GM21529 (cell line): ENCODE measurements at regions not wholly inside any gene's neighbourhood (a gene's known extent, or its start where the extent isn't known, plus 50 kb on each side); places are given as distances from the start of the nearest gene placed in this dataset.
"Not testable (repeated sequence)": the region's sequence is repeated elsewhere in the genome, so short reads cannot be mapped to it uniquely, and the experiment has no call there.

Experiments used
- ATAC-seq: cut with Tn5 transposase; IDR thresholded peaks from one replicate; pipeline ENCODE4 v1.9.1; 2021; ENCODE audit not compliant: unreplicated experiment

GRCh38 chr15:94838281-94838680, 606.9 kb downstream of the MCTP2 start:
- ATAC-seq, result no peak

- no peak for ATAC-seq
Observed at GRCh38 chr15:94840794-94841783, 609.7 kb downstream of the MCTP2 start.

DNA sequence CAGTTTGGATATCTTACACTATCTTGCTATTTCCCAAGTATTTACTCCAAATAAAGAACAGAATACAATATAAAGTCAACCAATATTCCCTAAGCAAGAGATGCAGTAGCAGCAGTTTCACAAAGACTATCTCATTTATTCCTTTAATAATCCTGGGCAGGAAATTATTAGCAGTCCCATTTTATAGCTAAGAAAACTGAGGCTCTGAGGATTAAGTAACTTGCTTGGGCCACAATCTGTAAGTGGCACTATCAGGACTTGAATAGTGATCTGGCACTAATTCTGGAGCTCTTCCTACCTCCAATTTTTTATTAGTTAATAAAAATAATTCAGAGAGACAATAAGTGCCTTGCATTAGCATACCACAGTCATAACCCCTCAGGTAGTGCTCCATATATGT, 611.7 kb downstream of the MCTP2 start:
- no peak for ATAC-seq

- no peak for ATAC-seq
Observed at GRCh38 chr15:94844198-94844537, 612.8 kb downstream of the MCTP2 start.

DNA sequence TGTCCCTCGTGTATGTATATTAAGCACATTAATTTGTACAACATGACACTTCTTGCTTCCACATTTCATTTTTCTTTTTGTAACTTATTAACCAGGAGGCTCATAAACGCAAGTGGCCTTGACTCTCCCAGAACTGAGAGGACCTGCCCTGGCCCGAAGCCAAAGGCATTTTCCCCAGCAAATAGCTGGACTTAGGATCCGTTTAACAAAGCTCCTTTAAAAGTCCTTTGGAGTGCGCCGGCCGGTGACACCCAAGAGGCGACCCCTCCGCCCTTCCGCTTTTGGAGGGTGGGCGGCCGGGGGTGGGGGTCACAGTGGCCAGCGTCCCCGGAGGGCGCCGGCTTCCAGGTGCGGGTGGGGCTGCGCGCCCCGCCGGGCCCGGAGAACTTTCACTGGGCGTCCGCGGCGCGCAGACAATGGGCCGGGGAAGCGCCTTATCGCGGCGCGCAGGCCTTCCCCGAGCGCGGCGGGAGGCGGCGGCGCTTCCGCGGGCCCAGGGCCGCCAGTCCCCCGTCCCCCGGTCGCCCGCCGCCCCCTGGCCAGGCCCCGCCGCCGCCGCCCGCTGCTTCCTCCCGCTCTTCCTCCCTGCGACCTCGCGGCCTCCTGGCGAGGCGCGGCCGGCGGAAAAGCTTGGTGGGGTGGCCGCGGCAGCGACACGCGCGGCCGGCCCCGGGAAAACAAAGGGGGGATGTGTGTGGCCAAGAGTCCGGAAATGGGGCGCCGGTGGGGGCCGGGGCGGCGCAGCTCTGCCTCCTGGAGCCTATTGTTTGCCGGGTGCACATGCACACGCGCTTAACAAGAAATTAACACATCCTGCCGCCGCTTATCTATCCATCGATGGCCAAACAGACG, 613.4 kb downstream of the MCTP2 start:
- ATAC-seq, result no peak

- ATAC-seq, result no peak
Observed at GRCh38 chr15:94845390-94845716, 614.0 kb downstream of the MCTP2 start.

DNA sequence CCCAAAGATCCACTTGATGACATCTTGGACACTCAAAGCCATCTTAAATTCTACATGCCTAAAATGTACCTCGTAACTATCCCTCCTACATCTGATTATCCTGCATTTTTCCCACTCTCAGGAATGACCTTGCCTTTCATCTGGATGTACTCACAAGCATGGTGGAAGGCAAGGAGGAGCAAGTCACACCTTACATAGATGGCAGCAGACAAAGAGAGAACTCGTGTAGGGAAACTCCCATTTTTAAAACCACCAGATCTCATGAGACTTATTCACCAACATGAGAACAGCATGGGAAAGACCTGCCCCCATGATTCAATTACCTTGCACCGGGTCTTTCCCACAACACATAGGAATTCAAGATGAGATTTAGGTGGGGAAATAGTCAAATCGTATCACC, 616.0 kb downstream of the MCTP2 start:
- no peak for ATAC-seq

DNA sequence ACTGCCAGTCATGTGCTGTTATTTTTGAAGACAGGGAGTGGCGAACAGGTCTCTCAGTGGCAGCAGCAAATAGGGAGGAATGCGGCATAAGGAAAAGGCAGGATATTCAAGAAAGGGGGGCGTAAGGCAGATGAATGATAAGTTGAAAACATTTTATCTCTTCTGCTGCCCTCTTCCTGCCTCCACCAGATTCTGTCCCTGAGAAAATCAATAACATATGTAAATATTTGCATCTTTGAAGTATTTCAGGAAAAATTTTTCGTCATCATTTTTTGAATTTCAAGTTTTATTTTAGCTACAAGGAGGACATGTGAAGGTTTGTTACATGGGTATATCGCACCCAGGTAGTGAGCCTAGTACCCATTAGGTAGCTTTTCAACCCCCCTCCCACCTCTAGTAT, 616.7 kb downstream of the MCTP2 start:
- no peak for ATAC-seq

- ATAC-seq, result no peak
Observed at GRCh38 chr15:94855018-94855408, 623.7 kb downstream of the MCTP2 start.

DNA sequence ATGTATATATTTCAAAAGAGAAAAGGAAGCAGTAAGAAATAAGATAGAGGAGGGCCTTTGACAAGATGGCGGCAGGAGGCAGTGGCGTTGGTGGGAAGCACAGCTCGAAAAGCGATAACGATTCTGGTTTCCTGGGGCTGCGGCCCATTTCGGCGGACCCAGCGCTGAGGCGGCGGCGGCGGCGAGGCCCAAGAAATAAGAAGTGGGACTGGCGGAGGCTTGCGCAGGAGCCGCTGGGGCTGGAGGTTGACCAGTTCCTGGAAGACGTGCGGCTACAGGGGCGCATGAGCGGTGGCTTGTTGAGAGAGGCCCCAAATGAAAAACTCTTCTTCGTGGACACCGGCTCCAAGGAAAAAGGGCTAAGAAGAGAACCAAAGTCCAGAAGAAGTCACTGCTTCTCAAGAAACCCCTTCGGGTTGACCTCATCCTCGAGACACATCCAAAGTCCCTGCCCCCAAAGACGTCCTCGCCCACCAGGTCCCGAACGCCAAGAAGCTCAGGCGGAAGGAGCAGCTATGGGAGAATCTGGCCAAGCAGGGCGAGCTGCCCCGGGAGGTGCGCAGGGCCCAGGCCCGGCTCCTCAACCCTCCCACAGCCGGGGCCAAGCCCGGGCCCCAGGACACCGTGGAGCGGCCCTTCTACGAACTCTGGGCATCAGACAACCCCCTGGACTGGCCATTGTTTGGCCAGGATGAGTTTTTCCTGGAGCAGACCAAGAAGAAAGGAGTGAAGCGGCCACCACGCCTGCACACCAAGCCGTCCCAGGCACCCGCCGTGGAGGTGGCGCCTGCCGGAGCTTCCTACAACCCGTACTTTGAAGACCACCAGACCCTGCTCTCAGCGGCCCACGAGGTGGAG, 624.3 kb downstream of the MCTP2 start:
- no peak for ATAC-seq

DNA sequence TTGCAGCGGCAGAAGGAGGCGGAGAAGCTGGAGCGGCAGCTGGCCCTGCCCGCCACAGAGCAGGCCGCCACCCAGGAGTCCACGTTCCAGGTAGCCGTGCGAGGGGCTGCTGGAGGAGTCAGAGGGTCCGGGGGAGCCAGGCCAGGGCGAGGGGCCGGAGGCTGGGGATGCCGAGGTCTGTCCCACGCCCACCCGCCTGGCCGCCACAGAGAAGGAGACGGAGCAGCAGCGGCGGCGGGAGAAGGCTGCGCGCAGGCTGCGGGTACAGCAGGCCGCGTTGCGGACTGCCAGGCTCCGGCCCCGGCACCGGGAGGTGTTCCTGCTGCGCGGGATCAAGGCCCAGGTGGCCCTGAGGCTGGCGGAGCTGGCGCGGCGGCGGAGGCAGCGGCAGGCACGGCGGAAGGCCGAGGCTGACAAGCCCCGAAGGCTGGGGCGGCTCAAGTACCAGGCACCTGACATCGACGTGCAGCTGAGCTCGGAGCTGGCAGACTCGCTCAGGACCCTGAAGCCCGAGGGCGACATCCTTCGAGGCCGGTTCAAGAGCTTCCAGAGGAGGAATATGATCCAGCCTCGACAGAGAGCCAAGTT, 625.0 kb downstream of the MCTP2 start:
- ATAC-seq, result no peak

DNA sequence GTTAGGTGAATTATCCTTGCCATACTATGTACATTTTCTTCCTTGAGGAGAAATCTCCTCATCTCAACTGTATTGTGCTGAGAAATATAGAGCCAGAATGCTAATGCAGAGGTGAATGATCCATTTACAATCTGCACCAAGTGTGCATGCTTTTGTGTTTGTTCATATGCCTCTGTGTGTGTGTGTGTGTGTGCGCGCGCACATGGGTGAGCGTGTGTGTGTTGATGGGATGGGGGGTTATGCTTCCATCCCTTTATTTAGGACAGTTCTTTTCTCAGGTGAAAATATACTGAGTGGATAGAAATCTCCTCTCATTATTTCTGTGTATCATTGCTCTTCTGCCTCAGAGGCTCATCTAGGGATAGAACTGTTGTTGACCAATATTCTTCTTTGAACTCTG, 626.1 kb downstream of the MCTP2 start:
- no peak for ATAC-seq

GRCh38 chr15:94858011-94858410, 626.6 kb downstream of the MCTP2 start:
- ATAC-seq, result no peak

DNA sequence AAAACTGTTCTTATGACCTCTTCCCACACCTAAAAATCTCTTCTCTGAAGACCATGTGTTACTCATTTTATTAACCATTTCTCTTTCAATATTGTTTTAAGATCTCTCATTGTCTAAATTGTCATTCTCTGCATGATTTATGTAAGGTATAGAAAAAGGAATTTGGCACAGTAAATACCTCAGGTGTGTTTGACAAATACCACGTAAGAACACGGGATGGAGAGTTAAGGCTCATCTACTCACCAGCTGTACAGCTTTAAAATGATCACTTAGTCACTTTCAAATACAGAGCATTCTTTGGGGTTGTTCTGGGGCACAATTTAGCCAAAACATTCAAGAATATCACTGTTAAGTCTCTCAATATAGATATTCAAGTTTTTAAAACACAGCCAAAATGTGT, 627.1 kb downstream of the MCTP2 start:
- no peak for ATAC-seq

DNA sequence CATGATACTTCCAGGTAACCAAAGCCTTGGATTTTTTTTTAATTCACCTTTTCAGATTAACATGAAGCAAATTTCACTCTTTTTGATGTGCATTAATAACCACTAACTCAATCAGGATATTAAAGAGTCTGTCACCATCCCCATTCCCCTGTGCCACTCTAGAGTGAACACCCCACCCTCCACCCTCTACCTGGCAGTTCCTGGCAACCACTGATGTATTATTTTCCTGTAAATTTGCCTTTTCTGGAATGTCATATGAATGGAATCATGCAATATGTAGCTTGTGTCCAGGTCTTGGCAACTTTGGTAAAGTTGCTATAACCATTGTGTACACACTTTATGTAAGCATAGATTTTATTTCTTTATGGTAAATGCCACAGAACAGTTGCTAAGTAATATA, 627.6 kb downstream of the MCTP2 start:
- no peak for ATAC-seq

- ATAC-seq, result no peak
Observed at GRCh38 chr15:94864600-94864999, 633.2 kb downstream of the MCTP2 start.

- not testable (repeated sequence) for ATAC-seq
Observed at GRCh38 chr15:94868265-94868664, 636.9 kb downstream of the MCTP2 start.

- no peak for ATAC-seq
Observed at GRCh38 chr15:94875550-94875949, 644.2 kb downstream of the MCTP2 start.

- no peak for ATAC-seq
Observed at GRCh38 chr15:94877833-94878232, 646.5 kb downstream of the MCTP2 start.

- no peak for ATAC-seq
Observed at GRCh38 chr15:94882071-94882712, 650.8 kb downstream of the MCTP2 start.
